Activated naive CD4-positive, alpha-beta T cell treated with anti-CD3 and anti-CD28 coated beads, Interleukin-2, amount 50 U/mL, for 24 hours (primary cell): ENCODE measurements at regions not wholly inside any gene's neighbourhood (a gene's known extent, or its start where the extent isn't known, plus 50 kb on each side); places are given as distances from the start of the nearest gene placed in this dataset.
"Not testable (repeated sequence)": the region's sequence is repeated elsewhere in the genome, so short reads cannot be mapped to it uniquely, and the experiment has no call there.

ENCODE experiments used
- H3K27ac Mint-ChIP-seq: one replicate; pipeline ENCODE4 v1.8.0; 2021; ENCODE audit warnings: mild to moderate bottlenecking, mixed read lengths
- H3K27me3 Mint-ChIP-seq: one replicate; pipeline ENCODE4 v1.8.0; 2021; ENCODE audit warnings: mixed read lengths
- H3K36me3 Mint-ChIP-seq: one replicate; pipeline ENCODE4 v1.8.0; 2021; ENCODE audit warnings: mixed read lengths
- H3K4me1 Mint-ChIP-seq: one replicate; pipeline ENCODE4 v1.8.0; 2021; ENCODE audit warnings: mixed read lengths
- H3K4me3 Mint-ChIP-seq: one replicate; pipeline ENCODE4 v1.8.0; 2021; ENCODE audit warnings: mild to moderate bottlenecking, mixed read lengths
- H3K9me3 Mint-ChIP-seq: one replicate; pipeline ENCODE4 v1.8.0; 2021; ENCODE audit warnings: mixed read lengths

- H3K4me1 Mint-ChIP-seq = no peaks in the 10 kb centered on the region
- H3K9me3 Mint-ChIP-seq = no peaks in the 10 kb centered on the region
- H3K4me3 Mint-ChIP-seq = no peak overlapping the region
- no peaks in the 10 kb centered on the region for H3K27me3 Mint-ChIP-seq
- no peaks in the 10 kb centered on the region for H3K36me3 Mint-ChIP-seq
- H3K27ac Mint-ChIP-seq = no peak overlapping the region
Measured at GRCh38 chr5:158195416-158196210, 336.7 kb upstream of the CLINT1 start.

GRCh38 chr5:158194561-158194976, 335.6 kb upstream of the CLINT1 start:
- no peaks in the 10 kb centered on the region for H3K36me3 Mint-ChIP-seq
- H3K4me3 Mint-ChIP-seq = no peak overlapping the region
- H3K27ac Mint-ChIP-seq = no peak overlapping the region
- H3K4me1 Mint-ChIP-seq = no peaks in the 10 kb centered on the region
- H3K9me3 Mint-ChIP-seq = no peaks in the 10 kb centered on the region
- no peaks in the 10 kb centered on the region for H3K27me3 Mint-ChIP-seq

GRCh38 chr5:158193395-158193794, 334.4 kb upstream of the CLINT1 start:
- H3K27ac Mint-ChIP-seq, H3K4me3 Mint-ChIP-seq, H3K36me3 Mint-ChIP-seq, H3K9me3 Mint-ChIP-seq, H3K4me1 Mint-ChIP-seq, H3K27me3 Mint-ChIP-seq: not testable (repeated sequence)

- peaks cover 1% of the 10 kb centered on the region for H3K36me3 Mint-ChIP-seq
- no peaks in the 10 kb centered on the region for H3K9me3 Mint-ChIP-seq
- peaks cover 5% of the 10 kb centered on the region for H3K27me3 Mint-ChIP-seq
- no peak overlapping the region for H3K27ac Mint-ChIP-seq
- H3K4me1 Mint-ChIP-seq = no peaks in the 10 kb centered on the region
- no peak overlapping the region for H3K4me3 Mint-ChIP-seq
Measured at GRCh38 chr5:158180407-158180806, 321.5 kb upstream of the CLINT1 start.

GRCh38 chr5:158179271-158179670, 320.3 kb upstream of the CLINT1 start:
- no peaks in the 10 kb centered on the region for H3K9me3 Mint-ChIP-seq
- H3K36me3 Mint-ChIP-seq = no peaks in the 10 kb centered on the region
- H3K27ac Mint-ChIP-seq = no peak overlapping the region
- H3K4me1 Mint-ChIP-seq = no peaks in the 10 kb centered on the region
- H3K4me3 Mint-ChIP-seq = no peak overlapping the region
- H3K27me3 Mint-ChIP-seq = peaks cover 5% of the 10 kb centered on the region

- no peak overlapping the region for H3K27ac Mint-ChIP-seq
- H3K4me1 Mint-ChIP-seq = no peaks in the 10 kb centered on the region
- H3K27me3 Mint-ChIP-seq = peaks cover 4% of the 10 kb centered on the region
- no peaks in the 10 kb centered on the region for H3K36me3 Mint-ChIP-seq
- no peaks in the 10 kb centered on the region for H3K9me3 Mint-ChIP-seq
- H3K4me3 Mint-ChIP-seq = no peak overlapping the region
Measured at GRCh38 chr5:158178535-158178934, 319.6 kb upstream of the CLINT1 start.

- Mint-ChIP-seq H3K4me1 (no peaks in the 10 kb centered on the region), H3K27ac (no peak overlapping the region), H3K27me3 (peaks cover 4% of the 10 kb centered on the region), H3K36me3 (no peaks in the 10 kb centered on the region), H3K4me3 (no peak overlapping the region), H3K9me3 (no peaks in the 10 kb centered on the region)
Measured at GRCh38 chr5:158177146-158177545, 318.2 kb upstream of the CLINT1 start.

GRCh38 chr5:158175934-158176481, 317.1 kb upstream of the CLINT1 start:
- no peak overlapping the region for H3K27ac Mint-ChIP-seq
- H3K27me3 Mint-ChIP-seq = peaks cover 4% of the 10 kb centered on the region
- H3K4me3 Mint-ChIP-seq = no peak overlapping the region
- H3K36me3 Mint-ChIP-seq = no peaks in the 10 kb centered on the region
- no peaks in the 10 kb centered on the region for H3K9me3 Mint-ChIP-seq
- no peaks in the 10 kb centered on the region for H3K4me1 Mint-ChIP-seq

- no peak overlapping the region for H3K4me3 Mint-ChIP-seq
- H3K27ac Mint-ChIP-seq = no peak overlapping the region
- H3K9me3 Mint-ChIP-seq = no peaks in the 10 kb centered on the region
- no peaks in the 10 kb centered on the region for H3K36me3 Mint-ChIP-seq
- peaks cover 5% of the 10 kb centered on the region for H3K27me3 Mint-ChIP-seq
- no peaks in the 10 kb centered on the region for H3K4me1 Mint-ChIP-seq
Measured at GRCh38 chr5:158174918-158175851, 316.2 kb upstream of the CLINT1 start.

- H3K27me3 Mint-ChIP-seq = peaks cover 5% of the 10 kb centered on the region
- H3K4me1 Mint-ChIP-seq = no peaks in the 10 kb centered on the region
- H3K27ac Mint-ChIP-seq = no peak overlapping the region
- H3K36me3 Mint-ChIP-seq = no peaks in the 10 kb centered on the region
- no peaks in the 10 kb centered on the region for H3K9me3 Mint-ChIP-seq
- no peak overlapping the region for H3K4me3 Mint-ChIP-seq
Measured at GRCh38 chr5:158174026-158174425, 315.1 kb upstream of the CLINT1 start.

- H3K9me3 Mint-ChIP-seq = no peaks in the 10 kb centered on the region
- H3K4me3 Mint-ChIP-seq = no peak overlapping the region
- no peaks in the 10 kb centered on the region for H3K4me1 Mint-ChIP-seq
- H3K36me3 Mint-ChIP-seq = no peaks in the 10 kb centered on the region
- H3K27me3 Mint-ChIP-seq = peaks cover 5% of the 10 kb centered on the region
- no peak overlapping the region for H3K27ac Mint-ChIP-seq
Measured at GRCh38 chr5:158172005-158172404, 313.1 kb upstream of the CLINT1 start.

- H3K36me3 Mint-ChIP-seq = no peaks in the 10 kb centered on the region
- H3K27ac Mint-ChIP-seq = no peak overlapping the region
- H3K27me3 Mint-ChIP-seq = peaks cover 5% of the 10 kb centered on the region
- H3K9me3 Mint-ChIP-seq = no peaks in the 10 kb centered on the region
- no peaks in the 10 kb centered on the region for H3K4me1 Mint-ChIP-seq
- no peak overlapping the region for H3K4me3 Mint-ChIP-seq
Measured at GRCh38 chr5:158170534-158170933, 311.6 kb upstream of the CLINT1 start.

GRCh38 chr5:158170060-158170459, 311.1 kb upstream of the CLINT1 start:
- no peaks in the 10 kb centered on the region for H3K36me3 Mint-ChIP-seq
- peaks cover 8% of the 10 kb centered on the region for H3K27me3 Mint-ChIP-seq
- no peak overlapping the region for H3K4me3 Mint-ChIP-seq
- no peak overlapping the region for H3K27ac Mint-ChIP-seq
- H3K4me1 Mint-ChIP-seq = no peaks in the 10 kb centered on the region
- no peaks in the 10 kb centered on the region for H3K9me3 Mint-ChIP-seq

GRCh38 chr5:158166424-158166823, 307.5 kb upstream of the CLINT1 start:
- no peak overlapping the region for H3K4me3 Mint-ChIP-seq
- no peaks in the 10 kb centered on the region for H3K4me1 Mint-ChIP-seq
- peaks cover 11% of the 10 kb centered on the region for H3K27me3 Mint-ChIP-seq
- no peaks in the 10 kb centered on the region for H3K36me3 Mint-ChIP-seq
- no peak overlapping the region for H3K27ac Mint-ChIP-seq
- no peaks in the 10 kb centered on the region for H3K9me3 Mint-ChIP-seq

GRCh38 chr5:158165647-158166046, 306.7 kb upstream of the CLINT1 start:
- H3K9me3 Mint-ChIP-seq = no peaks in the 10 kb centered on the region
- H3K27me3 Mint-ChIP-seq = peaks cover 6% of the 10 kb centered on the region
- H3K4me1 Mint-ChIP-seq = no peaks in the 10 kb centered on the region
- no peak overlapping the region for H3K4me3 Mint-ChIP-seq
- no peaks in the 10 kb centered on the region for H3K36me3 Mint-ChIP-seq
- no peak overlapping the region for H3K27ac Mint-ChIP-seq
